PFSK-1 (cell line): ENCODE measurements at regions not wholly inside any gene's neighbourhood (a gene's known extent, or its start where the extent isn't known, plus 50 kb on each side); places are given as distances from the start of the nearest gene placed in this dataset.

ENCODE experiments used
- POLR2AphosphoS5 ChIP-seq: IDR thresholded peaks from 2 replicates; pipeline ENCODE4 v1.6.1; 2012; ENCODE audit warnings: low read depth, mild to moderate bottlenecking, control low read depth, low read length, moderate library complexity
- SIN3A ChIP-seq: IDR thresholded peaks from 2 replicates; pipeline ENCODE4 v1.6.1; 2012; ENCODE audit warnings: mild to moderate bottlenecking, low read length, moderate library complexity, borderline replicate concordance; ENCODE audit not compliant: insufficient read depth
- TAF1 ChIP-seq: IDR thresholded peaks from 2 replicates; pipeline ENCODE4 v1.6.1; 2012; ENCODE audit warnings: low read length, control low read depth, borderline replicate concordance; ENCODE audit not compliant: insufficient read depth
- TF ChIP-seq, protein P1 (sequence below), 2 experiments: IDR thresholded peaks; 2 replicates each; pipeline versions ENCODE4 v1.6.1 to v1.8.0; 2011 to 2012; ENCODE audit warnings: low read depth in 2 of 2, low read length in 2 of 2, control low read depth in 1 of 2, inconsistent platforms in 1 of 2, mild to moderate bottlenecking in 1 of 2, moderate library complexity in 1 of 2; ENCODE audit not compliant: insufficient read depth in 1 of 2

DNA sequence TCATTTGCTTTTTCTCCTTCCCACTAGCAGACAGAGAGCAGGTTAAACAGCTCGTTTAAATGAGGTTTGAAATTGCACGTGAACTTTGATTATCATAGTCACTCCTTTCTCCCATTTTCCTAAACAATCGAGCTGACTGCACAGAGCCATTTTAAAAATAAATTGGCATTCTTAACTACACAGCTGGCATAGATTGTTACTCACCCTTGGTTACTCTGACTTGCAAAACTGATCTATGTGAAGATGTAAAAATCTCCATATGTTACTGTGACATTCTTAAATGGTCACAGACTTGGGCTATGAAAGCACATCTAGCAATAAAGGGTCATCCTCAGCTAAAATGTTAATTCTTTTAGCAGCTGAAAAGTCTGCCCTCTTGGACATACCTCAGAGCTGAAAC is 368.5 kb downstream of the DTWD2 start:
- TF ChIP-seq POLR2AphosphoS5 (no peak), TAF1 (no peak), SIN3A (no peak)
- TF ChIP-seq, protein P1, sequence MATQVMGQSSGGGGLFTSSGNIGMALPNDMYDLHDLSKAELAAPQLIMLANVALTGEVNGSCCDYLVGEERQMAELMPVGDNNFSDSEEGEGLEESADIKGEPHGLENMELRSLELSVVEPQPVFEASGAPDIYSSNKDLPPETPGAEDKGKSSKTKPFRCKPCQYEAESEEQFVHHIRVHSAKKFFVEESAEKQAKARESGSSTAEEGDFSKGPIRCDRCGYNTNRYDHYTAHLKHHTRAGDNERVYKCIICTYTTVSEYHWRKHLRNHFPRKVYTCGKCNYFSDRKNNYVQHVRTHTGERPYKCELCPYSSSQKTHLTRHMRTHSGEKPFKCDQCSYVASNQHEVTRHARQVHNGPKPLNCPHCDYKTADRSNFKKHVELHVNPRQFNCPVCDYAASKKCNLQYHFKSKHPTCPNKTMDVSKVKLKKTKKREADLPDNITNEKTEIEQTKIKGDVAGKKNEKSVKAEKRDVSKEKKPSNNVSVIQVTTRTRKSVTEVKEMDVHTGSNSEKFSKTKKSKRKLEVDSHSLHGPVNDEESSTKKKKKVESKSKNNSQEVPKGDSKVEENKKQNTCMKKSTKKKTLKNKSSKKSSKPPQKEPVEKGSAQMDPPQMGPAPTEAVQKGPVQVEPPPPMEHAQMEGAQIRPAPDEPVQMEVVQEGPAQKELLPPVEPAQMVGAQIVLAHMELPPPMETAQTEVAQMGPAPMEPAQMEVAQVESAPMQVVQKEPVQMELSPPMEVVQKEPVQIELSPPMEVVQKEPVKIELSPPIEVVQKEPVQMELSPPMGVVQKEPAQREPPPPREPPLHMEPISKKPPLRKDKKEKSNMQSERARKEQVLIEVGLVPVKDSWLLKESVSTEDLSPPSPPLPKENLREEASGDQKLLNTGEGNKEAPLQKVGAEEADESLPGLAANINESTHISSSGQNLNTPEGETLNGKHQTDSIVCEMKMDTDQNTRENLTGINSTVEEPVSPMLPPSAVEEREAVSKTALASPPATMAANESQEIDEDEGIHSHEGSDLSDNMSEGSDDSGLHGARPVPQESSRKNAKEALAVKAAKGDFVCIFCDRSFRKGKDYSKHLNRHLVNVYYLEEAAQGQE (IDR thresholded peaks at IDR 0.05; ENCODE audit: insufficient read depth in 1 of 2, low read depth in 2 of 2, low read length in 2 of 2): no peak
